Retinal pigment epithelial cell (primary cell): ENCODE measurements at regions not wholly inside any gene's neighbourhood (a gene's known extent, or its start where the extent isn't known, plus 50 kb on each side); places are given as distances from the start of the nearest gene placed in this dataset.

ENCODE experiments used
- DNase-seq: peaks from one replicate; pipeline ENCODE4 v3.0.0-alpha.2; 2010; ENCODE audit warnings: low read depth
- H3K4me3 ChIP-seq: 2 replicates; pipeline ENCODE4 v1.5.1; 2011; ENCODE audit warnings: mild to moderate bottlenecking, low read length, control low read depth, moderate library complexity
- TF ChIP-seq, protein P1 (sequence below): conservative IDR thresholded peaks from 2 replicates; pipeline ENCODE4 v1.5.1; 2011; ENCODE audit warnings: low read depth, low read length, control low read depth, inconsistent platforms

- TF ChIP-seq, protein P1, sequence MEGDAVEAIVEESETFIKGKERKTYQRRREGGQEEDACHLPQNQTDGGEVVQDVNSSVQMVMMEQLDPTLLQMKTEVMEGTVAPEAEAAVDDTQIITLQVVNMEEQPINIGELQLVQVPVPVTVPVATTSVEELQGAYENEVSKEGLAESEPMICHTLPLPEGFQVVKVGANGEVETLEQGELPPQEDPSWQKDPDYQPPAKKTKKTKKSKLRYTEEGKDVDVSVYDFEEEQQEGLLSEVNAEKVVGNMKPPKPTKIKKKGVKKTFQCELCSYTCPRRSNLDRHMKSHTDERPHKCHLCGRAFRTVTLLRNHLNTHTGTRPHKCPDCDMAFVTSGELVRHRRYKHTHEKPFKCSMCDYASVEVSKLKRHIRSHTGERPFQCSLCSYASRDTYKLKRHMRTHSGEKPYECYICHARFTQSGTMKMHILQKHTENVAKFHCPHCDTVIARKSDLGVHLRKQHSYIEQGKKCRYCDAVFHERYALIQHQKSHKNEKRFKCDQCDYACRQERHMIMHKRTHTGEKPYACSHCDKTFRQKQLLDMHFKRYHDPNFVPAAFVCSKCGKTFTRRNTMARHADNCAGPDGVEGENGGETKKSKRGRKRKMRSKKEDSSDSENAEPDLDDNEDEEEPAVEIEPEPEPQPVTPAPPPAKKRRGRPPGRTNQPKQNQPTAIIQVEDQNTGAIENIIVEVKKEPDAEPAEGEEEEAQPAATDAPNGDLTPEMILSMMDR = peak; percentile 83
- H3K4me3 ChIP-seq = no peak overlapping the region
- peak; percentile 11 for DNase-seq
Observed at GRCh38 chr2:57497489-57498096, 549.0 kb upstream of the VRK2 start.

DNA sequence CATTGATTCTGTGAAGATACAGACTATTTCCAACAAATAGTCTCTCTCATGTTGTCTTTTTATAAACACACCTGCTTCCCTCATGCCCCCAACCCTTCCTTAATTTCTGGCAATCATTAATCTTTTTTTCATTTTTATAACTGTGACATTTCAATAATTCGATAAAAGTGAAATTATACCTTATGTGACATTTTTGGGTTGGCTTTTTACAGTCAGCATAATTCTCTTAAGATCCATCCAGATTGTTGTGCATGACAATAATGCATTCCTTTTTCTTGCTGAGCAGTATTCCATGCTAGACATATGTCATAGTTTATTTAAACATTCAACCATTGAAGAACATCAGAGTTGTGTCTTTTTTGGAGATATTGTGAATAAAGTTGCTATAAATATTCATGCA, 541.8 kb upstream of the VRK2 start:
- TF ChIP-seq, protein P1 = no peak
- DNase-seq = no peak
- no peak overlapping the region for H3K4me3 ChIP-seq

DNA sequence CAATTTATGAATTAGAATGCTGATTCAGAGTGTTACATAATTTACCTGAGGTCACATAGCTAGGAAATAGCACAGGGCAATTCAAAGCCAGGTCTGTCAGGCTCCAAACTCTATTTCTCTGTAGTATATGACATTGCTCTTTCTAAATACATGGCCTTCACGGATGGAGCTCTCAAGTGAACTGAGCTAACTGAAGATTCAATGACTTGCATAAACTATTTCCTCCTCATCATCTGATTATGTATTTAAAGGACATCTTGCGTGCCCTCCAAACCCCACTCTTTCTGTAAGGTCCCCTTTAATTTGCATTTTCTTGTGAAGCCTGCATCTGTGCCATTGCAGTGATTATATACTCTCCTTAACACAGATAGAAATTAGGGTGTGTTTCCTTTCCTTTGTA, 537.4 kb upstream of the VRK2 start:
- DNase-seq = no peak
- no peak overlapping the region for H3K4me3 ChIP-seq
- TF ChIP-seq, protein P1 = no peak

DNA sequence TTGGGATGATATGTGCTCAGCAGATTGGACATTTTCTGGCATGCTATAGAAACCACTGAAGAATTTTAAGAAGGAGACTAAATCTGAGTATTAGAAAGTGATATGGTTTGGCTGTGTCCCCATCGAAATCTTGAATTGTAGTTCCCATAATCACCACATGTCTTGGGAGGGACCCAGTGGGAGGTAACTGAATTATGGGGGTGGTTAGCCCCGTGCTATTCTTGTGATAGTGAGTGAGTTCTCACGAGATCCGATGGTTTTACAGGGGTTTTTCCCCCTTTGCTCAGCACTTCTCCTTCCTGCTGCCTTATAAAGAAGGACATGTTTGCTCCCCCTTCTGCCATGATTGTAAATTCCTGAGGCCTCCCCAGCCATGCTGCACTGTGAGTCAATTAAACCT, 535.9 kb upstream of the VRK2 start:
- TF ChIP-seq, protein P1 = no peak
- no peak overlapping the region for H3K4me3 ChIP-seq
- DNase-seq = no peak

DNA sequence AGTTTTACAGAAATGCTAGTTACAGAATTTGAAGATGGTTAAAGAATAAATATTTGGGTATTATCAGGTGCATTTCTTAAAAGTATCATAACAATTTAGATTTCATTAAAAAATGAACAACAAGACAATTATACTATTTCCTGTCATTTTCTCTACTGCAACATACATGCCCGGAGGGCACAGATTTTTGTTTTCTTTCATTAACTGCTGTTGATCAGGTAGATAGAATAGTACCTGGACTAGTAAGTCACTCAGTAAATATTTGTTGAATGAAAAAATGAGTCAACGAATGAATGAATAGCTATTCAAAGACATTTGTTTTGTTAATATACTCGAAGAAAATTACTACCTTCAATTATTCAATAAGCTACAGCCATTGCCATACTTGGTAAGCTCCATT, 531.2 kb upstream of the VRK2 start:
- H3K4me3 ChIP-seq = no peak overlapping the region
- TF ChIP-seq, protein P1 = no peak
- DNase-seq = no peak

DNA sequence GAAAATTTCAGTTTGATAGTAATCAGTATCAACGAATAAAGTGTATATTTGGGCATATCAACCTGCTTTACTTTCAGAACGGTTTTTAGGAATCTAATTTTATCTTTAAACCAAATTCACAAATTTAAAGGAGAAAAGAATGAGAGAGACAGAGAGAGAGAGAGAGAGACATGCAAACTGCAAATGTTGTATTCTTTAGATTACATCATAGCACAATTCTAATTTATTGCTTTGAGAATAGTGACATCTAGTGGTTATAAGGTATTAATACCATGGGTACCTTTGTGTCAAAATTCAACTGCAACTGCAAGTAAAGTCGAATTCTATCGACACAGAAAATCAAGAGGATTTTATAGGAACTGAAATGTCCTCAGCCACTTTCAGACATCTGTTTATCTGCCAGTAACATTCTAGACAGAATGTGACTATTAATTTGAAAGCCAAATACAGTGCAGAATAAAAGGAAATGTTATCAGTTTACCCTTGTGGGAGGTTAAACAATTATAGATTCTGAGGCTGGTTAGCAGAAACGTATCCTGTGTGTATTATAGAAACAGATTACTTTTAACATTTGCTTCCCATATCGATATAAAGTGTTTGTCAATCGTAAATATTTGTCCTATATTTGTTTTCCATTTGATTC, 529.8 kb upstream of the VRK2 start:
- peak; percentile 5 for DNase-seq
- TF ChIP-seq, protein P1 = peak; percentile 48

GRCh38 chr2:57523304-57523703, 523.3 kb upstream of the VRK2 start:
- DNase-seq = no peak
- H3K4me3 ChIP-seq = no peak overlapping the region
- TF ChIP-seq, protein P1 = no peak

More for the DNA sequence above, 529.8 kb upstream of the VRK2 start:
- H3K4me3 ChIP-seq = no peak overlapping the region
